GM23338 (cell line): ENCODE measurements at regions not wholly inside any gene's neighbourhood (a gene's known extent, or its start where the extent isn't known, plus 50 kb on each side); places are given as distances from the start of the nearest gene placed in this dataset.

Experiments used
- ATAC-seq: fragments of 200-7000 bp; cut with Tn5 transposase; 3 replicates; pipeline ENCODE4 v1.9.1; 2020
- DNase-seq: peaks from one replicate; pipeline ENCODE4 v3.0.0-alpha.2; 2015; ENCODE audit warnings: low spot score
- H2AFZ ChIP-seq: fragments of 200-600 bp; sonication (generic); 2 replicates; pipeline ENCODE4 v1.8.0; 2016; ENCODE audit warnings: antibody characterized with exemption, mild to moderate bottlenecking, moderate library complexity
- H3F3A ChIP-seq: fragments of 200-600 bp; sonication (generic); replicated peaks from 2 replicates; pipeline ENCODE4 v1.8.0; 2017; ENCODE audit warnings: antibody characterized with exemption, mixed run types, low read depth
- H3K27ac ChIP-seq: fragments of 200-600 bp; sonication (generic); 2 replicates; pipeline ENCODE4 v1.6.1; 2016; ENCODE audit warnings: low read depth
- H3K27me3 ChIP-seq: fragments of 200-600 bp; sonication (generic); 2 replicates; pipeline ENCODE4 v1.8.0; 2016; ENCODE audit warnings: mild to moderate bottlenecking, mixed run types, moderate library complexity; ENCODE audit not compliant: insufficient read depth
- H3K36me3 ChIP-seq: fragments of 200-600 bp; sonication (generic); 2 replicates; pipeline ENCODE4 v1.8.0; 2016; ENCODE audit warnings: mild to moderate bottlenecking; ENCODE audit not compliant: insufficient read depth
- H3K4me1 ChIP-seq: fragments of 200-600 bp; sonication (generic); 2 replicates; pipeline ENCODE4 v1.8.0; 2016; ENCODE audit warnings: mild to moderate bottlenecking, moderate library complexity; ENCODE audit not compliant: insufficient read depth
- H3K4me2 ChIP-seq: fragments of 200-600 bp; sonication (generic); 2 replicates; pipeline ENCODE4 v1.7.1; 2017; ENCODE audit warnings: mixed run types
- H3K4me3 ChIP-seq: fragments of 200-600 bp; sonication (generic); 2 replicates; pipeline ENCODE4 v1.6.1; 2016; ENCODE audit warnings: mixed run types
- H3K79me2 ChIP-seq: fragments of 200-600 bp; sonication (generic); replicated peaks from 2 replicates; pipeline ENCODE4 v1.8.0; 2017; ENCODE audit warnings: mild to moderate bottlenecking; ENCODE audit not compliant: insufficient read depth
- H3K9me2 ChIP-seq: fragments of 200-600 bp; sonication (generic); 2 replicates; pipeline ENCODE4 v1.8.0; 2017; ENCODE audit not compliant: insufficient read depth
- H4K20me1 ChIP-seq: fragments of 200-600 bp; sonication (generic); replicated peaks from 2 replicates; pipeline ENCODE4 v1.8.0; 2017; ENCODE audit warnings: mild to moderate bottlenecking; ENCODE audit not compliant: insufficient read depth
- H3K27ac Mint-ChIP-seq: 2 replicates; pipeline ENCODE4 v1.8.0; 2020; ENCODE audit warnings: inconsistent platforms, mild to moderate bottlenecking, moderate library complexity, mixed read lengths
- H3K27me3 Mint-ChIP-seq: 3 replicates; pipeline ENCODE4 v1.8.0; 2022; ENCODE audit warnings: low read depth, mild to moderate bottlenecking, moderate library complexity, mixed read lengths, inconsistent platforms; ENCODE audit not compliant: insufficient read depth, poor library complexity
- H3K36me3 Mint-ChIP-seq: 3 replicates; pipeline ENCODE4 v1.8.0; 2021; ENCODE audit warnings: low read depth, mild to moderate bottlenecking, inconsistent platforms, moderate library complexity, mixed read lengths
- H3K4me1 Mint-ChIP-seq: 3 replicates; pipeline ENCODE4 v1.8.0; 2020; ENCODE audit warnings: mild to moderate bottlenecking, inconsistent platforms, mixed read lengths
- H3K4me3 Mint-ChIP-seq: 3 replicates; pipeline ENCODE4 v1.8.0; 2021; ENCODE audit warnings: moderate library complexity, mild to moderate bottlenecking, inconsistent platforms, mixed read lengths
- H3K9me3 Mint-ChIP-seq: 3 replicates; pipeline ENCODE4 v1.8.0; 2020; ENCODE audit warnings: moderate library complexity, mild to moderate bottlenecking, inconsistent platforms, mixed read lengths
- STAT1 ChIP-seq: IDR thresholded peaks from one replicate; pipeline ENCODE4 v1.6.1; 2016; ENCODE audit warnings: antibody characterized with exemption; ENCODE audit not compliant: unreplicated experiment

DNA sequence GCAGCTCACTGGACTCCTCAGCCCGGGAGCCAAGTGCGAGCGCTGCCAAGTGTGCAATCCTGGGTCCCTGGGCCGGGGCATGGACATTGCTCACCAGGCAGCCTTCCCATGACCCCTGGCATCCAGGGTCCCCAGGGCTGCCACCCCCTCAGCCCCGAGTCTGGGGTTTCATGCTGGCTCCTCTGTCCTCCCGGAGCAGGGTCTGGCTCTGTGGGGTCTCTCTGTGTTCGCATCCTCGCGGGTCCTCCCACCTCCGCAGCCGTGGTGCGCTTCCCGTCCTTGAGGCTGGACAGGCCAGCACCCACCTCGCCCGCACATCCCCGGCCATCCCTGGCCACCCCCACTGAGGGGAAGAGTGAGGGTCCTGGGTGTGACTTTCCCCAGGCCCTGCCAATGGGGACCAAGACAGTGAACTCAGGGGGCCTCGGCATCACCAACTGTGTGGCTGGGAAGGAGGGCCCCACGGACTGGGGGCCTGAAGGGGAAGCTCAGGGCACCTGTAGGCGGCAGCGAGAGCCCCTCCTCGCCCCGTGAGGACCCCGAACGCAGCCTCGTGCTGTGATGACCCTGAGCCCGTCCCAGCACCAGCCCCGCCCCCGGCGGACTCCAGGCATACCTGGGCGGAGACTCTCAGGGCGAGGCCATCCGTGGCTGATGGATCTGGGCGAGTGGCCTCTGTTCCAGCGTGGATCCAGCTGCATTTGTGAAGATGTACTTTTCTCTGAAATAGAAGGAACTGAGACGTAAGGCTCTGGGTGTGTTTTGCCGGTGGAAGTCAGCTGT lies 50.3 kb upstream of the CFAP46 start:
- no peak for TF ChIP-seq STAT1
- no peaks in the 10 kb centered on the region for H3F3A ChIP-seq
- H3K4me2 ChIP-seq = no peak overlapping the region
- no peaks in the 10 kb centered on the region for H3K79me2 ChIP-seq
- H4K20me1 ChIP-seq = no peaks in the 10 kb centered on the region
- H3K4me1 ChIP-seq = no peaks in the 10 kb centered on the region
- H3K9me2 ChIP-seq = no peaks in the 10 kb centered on the region
- H3K4me3 Mint-ChIP-seq = no peak overlapping the region
- no peak overlapping the region for H3K27ac Mint-ChIP-seq
- no peaks in the 10 kb centered on the region for H3K36me3 ChIP-seq
- no peak for DNase-seq
- H3K27ac ChIP-seq = no peak overlapping the region
- H3K9me3 Mint-ChIP-seq = no peaks in the 10 kb centered on the region
- H3K4me3 ChIP-seq = no peak overlapping the region
- H2AFZ ChIP-seq = no peak overlapping the region
- ATAC-seq = no peak
- H3K4me1 Mint-ChIP-seq = no peaks in the 10 kb centered on the region
- no peaks in the 10 kb centered on the region for H3K27me3 ChIP-seq
- H3K36me3 Mint-ChIP-seq = no peaks in the 10 kb centered on the region
- peaks cover 2% of the 10 kb centered on the region for H3K27me3 Mint-ChIP-seq
